Kidney (tissue), 13 donors: ENCODE measurements at regions not wholly inside any gene's neighbourhood (a gene's known extent, or its start where the extent isn't known, plus 50 kb on each side); places are given as distances from the start of the nearest gene placed in this dataset.

ENCODE experiments used
- DNase-seq, 5 donors: peaks; one replicate each; pipeline ENCODE4 v3.0.0-alpha.2; 2013 to 2020
- FAIRE-seq: peaks from 2 replicates; lab custom pipeline; 2012; peaks lifted over from hg19 to GRCh38; lab: Jason Lieb, UNC
- H3K27ac ChIP-seq, 2 donors: one replicate each; pipeline ENCODE4 v1.7.0; 2013; ENCODE audit warnings: low read depth in 2 of 2, low read length in 2 of 2, inconsistent platforms in 1 of 2
- H3K27me3 ChIP-seq: one replicate; pipeline ENCODE4 v1.7.1; 2013; ENCODE audit warnings: low read length, inconsistent platforms; ENCODE audit not compliant: control insufficient read depth, insufficient read depth
- H3K36me3 ChIP-seq, 3 donors: one replicate each; pipeline versions ENCODE4 v1.7.0 to v1.7.1; 2013; ENCODE audit warnings: low read length in 3 of 3, control low read depth in 1 of 3, inconsistent platforms in 1 of 3; ENCODE audit not compliant: insufficient read depth in 3 of 3, control insufficient read depth in 2 of 3
- H3K4me1 ChIP-seq, 3 donors: one replicate each; pipeline versions ENCODE4 v1.7.0 to v1.7.1; 2013; ENCODE audit warnings: low read length in 3 of 3, inconsistent platforms in 1 of 3, low read depth in 1 of 3; ENCODE audit not compliant: control insufficient read depth in 2 of 3, insufficient read depth in 2 of 3
- H3K4me3 ChIP-seq, 3 donors: one replicate each; pipeline versions ENCODE4 v1.7.0 to v1.8.1; 2013; ENCODE audit warnings: low read length in 3 of 3, control low read depth in 1 of 3, inconsistent platforms in 1 of 3
- H3K9ac ChIP-seq, 3 donors: one replicate each; pipeline versions ENCODE4 v1.7.0 to v1.7.1; 2013; ENCODE audit warnings: low read length in 3 of 3, control low read depth in 1 of 3, inconsistent platforms in 1 of 3
- H3K9me3 ChIP-seq, 3 donors: one replicate each; pipeline versions ENCODE4 v1.7.0 to v1.7.1; 2013; ENCODE audit warnings: low read length in 3 of 3, control low read depth in 1 of 3, inconsistent platforms in 1 of 3; ENCODE audit not compliant: control insufficient read depth in 2 of 3, insufficient read depth in 1 of 3
- CTCF ChIP-seq: IDR thresholded peaks from 3 replicates; pipeline ENCODE4 v1.5.1; 2012; ENCODE audit warnings: mild to moderate bottlenecking, moderate library complexity, borderline replicate concordance; ENCODE audit not compliant: insufficient read depth; ENCODE audit errors: extremely low read depth
- intact Hi-C: fragments of 100-400 bp; cut with DNase I; formaldehyde crosslinking; loops from one replicate; pipeline ENCODE4 v1.11.1; 2022
- donor health status: control.
- donor health status: control.
- donor health status: control.
- donor health status: control.
- donor health status: control.
- donor health status: DM: yes; HTN: yes; CAD: no.
- donor health status: Normal renal cell carcinoma (clear cell type).

DNA sequence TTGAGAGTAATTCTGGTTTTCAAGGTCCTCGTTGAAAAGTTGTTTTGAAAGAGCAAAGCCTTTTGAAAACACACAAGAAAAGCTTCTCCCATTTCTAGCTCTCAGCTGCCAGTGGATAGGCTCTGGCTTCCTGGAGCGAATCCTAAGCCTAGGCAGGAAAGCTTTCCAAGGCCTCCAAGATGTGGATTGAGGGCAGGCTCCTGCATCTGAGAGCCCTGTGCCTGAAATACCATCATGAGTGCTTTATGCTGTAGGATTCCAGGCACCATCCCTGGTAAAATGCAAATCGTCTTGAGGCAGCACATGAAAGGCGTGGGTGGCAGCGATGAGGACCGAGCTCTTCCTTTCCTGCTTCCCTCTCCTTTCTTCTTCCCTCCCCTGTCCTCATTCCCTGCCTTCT, 60.7 kb upstream of the CORO2B start:
- no peak for DNase-seq
- Histone ChIP-seq H3K4me1 (peaks cover 0 to 4% (median 0%) of the 10 kb centered on the region in 3 donors), H3K9ac (no peak overlapping the region), H3K4me3 (no peak overlapping the region), H3K36me3 (no peaks in the 10 kb centered on the region), H3K27me3 (no peaks in the 10 kb centered on the region), H3K9me3 (no peaks in the 10 kb centered on the region), H3K27ac (no peak overlapping the region)
- intact Hi-C loops = no loop called here
- no peak for TF ChIP-seq CTCF
- FAIRE-seq = no peak

DNA sequence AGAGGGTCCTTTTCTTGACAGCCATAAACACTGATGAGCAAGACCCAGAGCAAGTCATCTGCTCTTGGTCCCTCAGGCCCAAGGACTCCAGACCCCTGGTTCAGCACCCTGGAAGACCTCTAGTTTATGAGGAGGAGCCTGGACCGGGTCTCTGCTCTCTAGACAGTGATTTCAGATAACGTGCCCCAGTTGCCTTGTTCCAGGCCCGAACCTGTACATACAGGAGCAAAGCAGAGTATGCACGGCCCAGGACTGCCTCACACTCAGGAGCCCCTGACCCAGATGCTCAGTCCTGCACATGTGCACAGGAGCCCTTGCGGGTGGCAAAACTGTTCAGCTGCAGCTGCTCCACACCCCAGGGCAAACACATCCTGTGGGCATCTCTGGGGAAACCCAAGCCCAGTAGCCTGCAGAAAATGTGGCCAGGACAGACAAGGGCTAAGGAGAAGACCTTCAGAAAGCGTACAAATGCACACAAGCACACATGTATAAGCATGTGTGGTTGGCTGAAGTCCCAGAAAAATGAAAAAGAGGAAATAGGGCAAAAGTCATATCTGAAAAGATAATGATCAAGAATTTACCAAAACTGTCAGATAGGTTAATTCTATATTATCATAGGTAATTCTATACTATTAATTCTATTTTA, 59.9 kb upstream of the CORO2B start:
- Histone ChIP-seq H3K27me3 (no peaks in the 10 kb centered on the region), H3K36me3 (no peaks in the 10 kb centered on the region), H3K4me3 (no peak overlapping the region), H3K4me1 (peaks cover 0 to 4% (median 0%) of the 10 kb centered on the region in 3 donors), H3K9me3 (no peaks in the 10 kb centered on the region), H3K9ac (no peak overlapping the region), H3K27ac (no peak overlapping the region)
- intact Hi-C loops = no loop called here
- FAIRE-seq (no peak), DNase-seq (no peak)
- no peak for TF ChIP-seq CTCF

GRCh38 chr15:68524753-68525584, 53.8 kb upstream of the CORO2B start:
- no peak overlapping the region for H3K9ac ChIP-seq
- no peaks in the 10 kb centered on the region for H3K9me3 ChIP-seq
- no peak for TF ChIP-seq CTCF
- no peak overlapping the region for H3K4me3 ChIP-seq
- no peaks in the 10 kb centered on the region for H3K4me1 ChIP-seq
- no peak for FAIRE-seq
- DNase-seq = peak in 1 of 5 donors; percentile 19
- H3K27ac ChIP-seq = no peak overlapping the region
- H3K27me3 ChIP-seq = no peaks in the 10 kb centered on the region
- no peaks in the 10 kb centered on the region for H3K36me3 ChIP-seq
- intact Hi-C loops = no loop called here
